Subcutaneous abdominal adipose tissue (tissue), 5 donors: ENCODE measurements at regions not wholly inside any gene's neighbourhood (a gene's known extent, or its start where the extent isn't known, plus 50 kb on each side); places are given as distances from the start of the nearest gene placed in this dataset.

Source experiments
- H3K27ac ChIP-seq: one replicate; pipeline ENCODE4 v1.7.0; 2013; ENCODE audit warnings: low read depth, mild to moderate bottlenecking, inconsistent platforms, low read length, moderate library complexity
- H3K27me3 ChIP-seq, 5 donors: one replicate each; pipeline ENCODE4 v1.7.0; 2013; ENCODE audit warnings: low read length in 5 of 5, inconsistent platforms in 1 of 5; ENCODE audit not compliant: control insufficient read depth in 5 of 5, insufficient read depth in 4 of 5
- H3K36me3 ChIP-seq, 5 donors: one replicate each; pipeline ENCODE4 v1.7.0; 2013; ENCODE audit warnings: low read length in 5 of 5; ENCODE audit not compliant: control insufficient read depth in 5 of 5, insufficient read depth in 5 of 5
- H3K4me1 ChIP-seq, 5 donors: one replicate each; pipeline ENCODE4 v1.7.0; 2013; ENCODE audit warnings: low read length in 5 of 5, mild to moderate bottlenecking in 3 of 5, moderate library complexity in 1 of 5; ENCODE audit not compliant: control insufficient read depth in 5 of 5, insufficient read depth in 5 of 5
- H3K4me3 ChIP-seq, 5 donors: one replicate each; pipeline ENCODE4 v1.7.0; 2013; ENCODE audit warnings: low read length in 5 of 5, low read depth in 1 of 5
- H3K9ac ChIP-seq, 5 donors: one replicate each; pipeline ENCODE4 v1.7.0; 2013; ENCODE audit warnings: low read length in 5 of 5, mild to moderate bottlenecking in 4 of 5, moderate library complexity in 3 of 5
- H3K9me3 ChIP-seq, 5 donors: one replicate each; pipeline ENCODE4 v1.7.0; 2013; ENCODE audit warnings: low read length in 5 of 5; ENCODE audit not compliant: control insufficient read depth in 5 of 5
- donor health status: healthy.
- donor health status: healthy.
- donor health status: healthy.
- donor health status: healthy.
- donor health status: healthy.

DNA sequence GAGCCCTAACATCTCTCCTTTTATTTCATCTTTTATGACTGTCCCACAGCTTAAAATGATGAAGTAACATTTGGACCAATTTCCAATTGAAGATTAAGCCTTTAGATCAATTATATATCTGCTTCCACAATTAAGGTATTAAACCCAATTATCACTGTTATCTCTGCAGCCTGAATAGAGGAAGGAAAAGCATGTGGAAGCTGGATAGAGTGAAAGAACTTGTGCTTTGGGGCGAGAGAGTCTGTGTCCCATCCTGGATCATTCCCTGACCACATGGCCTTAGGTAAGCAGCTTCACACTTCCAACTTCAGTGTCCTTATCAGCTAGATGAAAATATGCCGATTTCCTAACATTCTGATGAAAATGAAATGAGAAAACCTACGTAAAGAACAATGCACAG, 61.4 kb upstream of the TSPAN8 start:
- H3K27me3 ChIP-seq: no peaks in the 10 kb centered on the region
- H3K36me3 ChIP-seq: no peaks in the 10 kb centered on the region
- H3K27ac ChIP-seq: no peak overlapping the region
- no peaks in the 10 kb centered on the region for H3K9me3 ChIP-seq
- H3K9ac ChIP-seq: no peak overlapping the region
- H3K4me3 ChIP-seq: no peak overlapping the region
- no peaks in the 10 kb centered on the region for H3K4me1 ChIP-seq

DNA sequence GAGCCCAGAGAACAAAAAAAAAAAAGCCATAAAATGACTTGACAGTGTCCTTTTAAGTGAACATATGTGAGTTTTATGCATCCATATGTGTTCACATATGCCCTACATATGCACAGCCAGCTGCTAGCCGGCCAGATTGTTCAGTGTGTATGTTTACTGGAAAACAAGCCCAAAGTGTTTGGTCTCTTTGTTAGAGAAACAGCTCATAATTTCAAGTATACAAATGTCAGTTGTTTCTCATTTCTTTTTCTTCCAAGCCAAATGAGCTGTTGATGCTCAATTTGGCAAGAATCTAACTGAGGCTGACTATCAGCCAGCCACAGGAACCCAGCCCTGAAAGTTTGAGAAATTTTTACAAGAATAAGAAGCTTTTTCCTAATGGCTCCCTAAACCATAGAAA, 60.8 kb upstream of the TSPAN8 start:
- Histone ChIP-seq H3K27ac (no peak overlapping the region), H3K9me3 (no peaks in the 10 kb centered on the region), H3K4me1 (no peaks in the 10 kb centered on the region), H3K4me3 (no peak overlapping the region), H3K9ac (no peak overlapping the region), H3K27me3 (no peaks in the 10 kb centered on the region), H3K36me3 (no peaks in the 10 kb centered on the region)

DNA sequence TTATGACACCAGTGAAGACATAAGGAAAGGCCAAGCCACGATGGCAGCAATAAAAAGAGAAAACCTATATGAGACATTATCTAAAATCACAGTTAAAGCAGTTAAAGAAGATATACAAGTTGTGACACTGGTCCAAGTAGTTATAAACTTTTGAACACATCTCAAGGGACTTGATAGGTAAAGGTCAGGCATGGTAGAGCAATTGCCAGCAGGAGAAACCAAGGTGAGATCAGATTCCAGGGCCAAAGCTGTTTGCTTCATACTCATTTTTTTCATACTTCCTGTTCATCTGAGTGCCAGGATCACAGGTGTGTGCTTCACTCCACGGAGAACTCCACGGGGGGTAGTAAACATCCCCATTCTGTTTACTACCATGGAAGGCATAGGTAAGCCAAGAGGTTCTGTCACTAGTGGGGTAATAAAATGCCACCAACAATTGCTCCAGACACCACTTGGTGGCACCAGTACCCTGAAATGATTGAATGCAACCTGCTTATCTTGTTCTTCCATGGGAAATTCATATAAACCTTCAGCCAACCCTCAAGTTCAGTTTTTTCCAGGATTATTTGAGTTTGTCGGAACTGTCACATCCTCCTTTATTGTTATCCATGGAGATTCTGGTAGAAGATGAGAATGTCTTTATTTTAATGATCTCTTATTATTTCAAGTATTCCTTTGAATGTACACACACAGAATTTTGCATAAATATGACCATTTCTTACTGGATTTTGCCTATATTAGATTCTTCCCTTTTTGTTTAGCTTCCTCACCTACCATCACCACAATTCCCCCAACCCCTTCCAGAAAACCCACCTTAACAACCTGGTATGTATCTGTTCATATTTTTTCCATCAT, 59.2 kb upstream of the TSPAN8 start:
- H3K4me1 ChIP-seq: no peaks in the 10 kb centered on the region
- H3K9me3 ChIP-seq: no peaks in the 10 kb centered on the region
- H3K9ac ChIP-seq: no peak overlapping the region
- H3K27ac ChIP-seq: no peak overlapping the region
- no peak overlapping the region for H3K4me3 ChIP-seq
- no peaks in the 10 kb centered on the region for H3K27me3 ChIP-seq
- H3K36me3 ChIP-seq: no peaks in the 10 kb centered on the region

DNA sequence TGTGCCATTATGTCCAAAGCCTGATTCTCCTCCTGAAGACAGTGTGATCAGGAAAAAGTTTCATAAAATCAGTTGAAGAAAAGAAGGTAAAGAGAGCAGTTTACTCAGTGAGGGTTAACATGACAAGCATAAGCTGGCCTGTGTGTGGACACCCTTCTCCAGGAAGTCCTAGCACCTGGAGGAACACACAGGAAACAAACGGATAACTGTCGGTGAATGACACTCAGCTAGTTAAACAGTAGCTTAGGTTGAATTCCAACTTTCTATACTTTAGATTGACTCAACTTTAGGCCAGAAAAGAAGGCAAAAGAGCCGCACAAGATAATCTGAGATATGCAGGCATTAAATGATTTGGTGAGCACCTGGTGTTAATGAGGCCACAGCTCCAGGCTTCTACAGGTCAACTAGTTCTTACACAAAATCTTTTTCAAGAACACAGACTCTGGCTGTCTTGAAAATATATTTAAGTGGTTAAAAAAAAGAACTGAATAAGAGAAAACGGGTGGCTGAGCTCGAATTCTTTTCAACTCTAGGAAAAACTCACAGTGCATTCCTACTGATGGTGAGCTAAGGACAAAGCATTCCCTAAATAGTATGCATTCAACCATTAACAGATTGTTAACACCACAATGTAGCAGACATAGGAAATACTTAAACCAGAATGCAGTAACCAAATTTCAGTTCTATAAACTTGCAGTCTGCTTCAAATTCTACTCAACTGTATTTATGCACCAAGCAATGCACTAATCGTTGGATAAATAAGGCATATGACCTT, 56.9 kb upstream of the TSPAN8 start:
- H3K27me3 ChIP-seq: no peaks in the 10 kb centered on the region
- no peaks in the 10 kb centered on the region for H3K4me1 ChIP-seq
- H3K36me3 ChIP-seq: no peaks in the 10 kb centered on the region
- peaks cover 0 to 6% (median 0%) of the 10 kb centered on the region in 5 donors for H3K9me3 ChIP-seq
- H3K9ac ChIP-seq: no peak overlapping the region
- H3K4me3 ChIP-seq: no peak overlapping the region
- H3K27ac ChIP-seq: no peak overlapping the region

DNA sequence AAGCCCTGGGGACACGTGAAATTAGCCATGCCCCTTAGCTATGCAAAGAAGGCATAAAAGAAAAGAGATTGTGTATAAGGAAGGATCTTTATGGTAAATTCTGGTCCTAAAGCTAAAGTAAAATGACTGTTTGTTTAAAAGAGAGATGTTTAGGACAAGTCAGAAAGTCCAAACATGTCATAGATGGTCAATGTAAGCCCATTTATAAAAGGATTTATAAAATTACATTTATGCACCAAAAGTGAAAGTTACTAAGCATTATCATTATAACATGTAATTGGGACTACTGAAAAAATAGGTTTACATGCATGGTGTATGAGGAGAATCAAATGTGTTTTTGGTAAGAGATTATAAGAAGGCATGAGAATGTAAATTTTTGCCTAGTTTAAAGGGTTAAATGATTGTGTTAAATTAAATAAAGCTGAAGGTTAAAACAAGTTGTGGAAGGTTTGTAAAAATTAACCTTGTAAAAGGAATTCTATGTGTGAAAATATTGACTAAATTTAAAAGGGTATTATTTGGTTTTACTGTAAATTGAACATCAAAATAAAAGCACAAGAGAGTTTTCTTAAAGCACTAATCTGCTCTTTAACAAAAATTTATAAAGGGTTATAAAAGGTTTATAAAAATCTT, 50.4 kb upstream of the TSPAN8 start:
- no peak overlapping the region for H3K4me3 ChIP-seq
- no peaks in the 10 kb centered on the region for H3K36me3 ChIP-seq
- H3K27me3 ChIP-seq: no peaks in the 10 kb centered on the region
- no peak overlapping the region for H3K9ac ChIP-seq
- peaks cover 0 to 4% (median 0%) of the 10 kb centered on the region in 5 donors for H3K4me1 ChIP-seq
- H3K27ac ChIP-seq: no peak overlapping the region
- peaks cover 0 to 17% (median 4%) of the 10 kb centered on the region in 5 donors for H3K9me3 ChIP-seq
